ENCODE measurements at regions not wholly inside any gene's neighbourhood (a gene's known extent, or its start where the extent isn't known, plus 50 kb on each side); places are given as distances from the start of the nearest gene placed in this dataset.
"Not testable (repeated sequence)": the region's sequence is repeated elsewhere in the genome, so short reads cannot be mapped to it uniquely, and the experiment has no call there.

DNA sequence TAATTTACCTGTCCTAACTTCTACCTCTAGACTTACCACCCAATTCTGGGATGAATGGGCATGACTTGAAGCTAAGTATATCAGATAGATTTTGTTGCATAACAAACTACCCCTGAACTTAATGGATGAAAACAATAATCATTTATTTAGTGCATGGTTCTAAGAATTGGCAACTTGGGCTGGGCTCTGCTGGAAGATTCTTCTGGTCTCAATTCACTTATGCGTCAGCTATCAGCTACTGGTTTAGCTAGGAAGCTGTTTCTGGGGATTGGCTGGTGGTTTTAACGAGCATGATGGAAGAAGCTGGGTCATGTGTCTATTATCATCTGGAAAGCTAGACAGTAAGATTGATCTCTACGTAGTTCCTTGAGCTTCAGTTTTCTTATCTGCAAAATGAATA lies 77.3 kb upstream of the LMCD1 start:
- Histone ChIP-seq H3K4me1 (no peaks in the 10 kb centered on the region), H3K36me3 (no peaks in the 10 kb centered on the region), H3K9me3 (peaks cover 8 to 14% of the 10 kb centered on the region in 2 donors), H3K27ac (no peak overlapping the region), H3K27me3 (no peaks in the 10 kb centered on the region), H3K4me3 (no peak overlapping the region)
- intact Hi-C loops (cut with DNase I; ENCODE audit: low total_unique reads), result no loop called here
- TF ChIP-seq POLR2AphosphoS5 (IDR thresholded peaks at IDR 0.05) (no peak), POLR2A (IDR thresholded peaks at IDR 0.05) (no peak)
- TF ChIP-seq, protein P1, sequence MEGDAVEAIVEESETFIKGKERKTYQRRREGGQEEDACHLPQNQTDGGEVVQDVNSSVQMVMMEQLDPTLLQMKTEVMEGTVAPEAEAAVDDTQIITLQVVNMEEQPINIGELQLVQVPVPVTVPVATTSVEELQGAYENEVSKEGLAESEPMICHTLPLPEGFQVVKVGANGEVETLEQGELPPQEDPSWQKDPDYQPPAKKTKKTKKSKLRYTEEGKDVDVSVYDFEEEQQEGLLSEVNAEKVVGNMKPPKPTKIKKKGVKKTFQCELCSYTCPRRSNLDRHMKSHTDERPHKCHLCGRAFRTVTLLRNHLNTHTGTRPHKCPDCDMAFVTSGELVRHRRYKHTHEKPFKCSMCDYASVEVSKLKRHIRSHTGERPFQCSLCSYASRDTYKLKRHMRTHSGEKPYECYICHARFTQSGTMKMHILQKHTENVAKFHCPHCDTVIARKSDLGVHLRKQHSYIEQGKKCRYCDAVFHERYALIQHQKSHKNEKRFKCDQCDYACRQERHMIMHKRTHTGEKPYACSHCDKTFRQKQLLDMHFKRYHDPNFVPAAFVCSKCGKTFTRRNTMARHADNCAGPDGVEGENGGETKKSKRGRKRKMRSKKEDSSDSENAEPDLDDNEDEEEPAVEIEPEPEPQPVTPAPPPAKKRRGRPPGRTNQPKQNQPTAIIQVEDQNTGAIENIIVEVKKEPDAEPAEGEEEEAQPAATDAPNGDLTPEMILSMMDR (IDR thresholded peaks at IDR 0.05), result no peak
- no peak for DNase-seq (ENCODE audit: low spot score in 2 of 2)

DNA sequence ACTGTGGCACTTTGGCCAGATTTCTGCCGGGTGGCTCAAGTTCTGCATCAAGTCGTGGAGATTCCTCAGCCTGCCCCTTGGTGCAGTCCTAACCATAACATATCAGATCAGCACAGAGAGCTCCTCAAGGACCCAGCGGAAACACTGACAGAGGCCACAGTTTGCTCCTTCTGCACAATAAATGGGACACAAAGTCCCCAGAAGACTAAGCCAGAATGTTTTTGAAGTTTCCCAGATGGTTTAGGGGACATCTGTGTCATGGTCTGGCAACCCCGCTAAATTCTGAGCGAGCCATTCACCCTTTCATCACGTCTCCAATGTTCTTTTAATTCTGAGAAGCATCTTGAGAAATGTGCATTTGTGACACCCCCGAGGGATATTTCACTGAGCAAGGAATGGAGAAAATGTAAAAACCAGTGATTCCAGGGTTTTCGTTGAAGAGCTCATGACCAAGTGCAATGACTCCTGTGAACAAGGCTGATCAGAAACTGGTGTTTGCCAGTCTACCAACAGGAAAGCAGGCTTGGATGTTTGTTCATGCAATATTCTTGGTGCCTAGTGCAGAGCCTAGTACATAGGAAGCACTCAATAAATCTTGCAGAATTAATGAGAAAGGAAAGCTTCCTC lies 64.8 kb upstream of the LMCD1 start:
- no peaks in the 10 kb centered on the region for H3K27me3 ChIP-seq
- no peak overlapping the region for H3K27ac ChIP-seq
- no peaks in the 10 kb centered on the region for H3K4me1 ChIP-seq
- no peak overlapping the region for H3K4me3 ChIP-seq
- no peak for DNase-seq (ENCODE audit: low spot score in 2 of 2)
- no peaks in the 10 kb centered on the region for H3K36me3 ChIP-seq
- H3K9me3 ChIP-seq, result no peaks in the 10 kb centered on the region
- intact Hi-C loops (cut with DNase I; ENCODE audit: low total_unique reads), result no loop called here
- peak in 1 of 3 donors; percentile 26 for TF ChIP-seq POLR2AphosphoS5 (IDR thresholded peaks at IDR 0.05)
- no peak for TF ChIP-seq POLR2A (IDR thresholded peaks at IDR 0.05)

DNA sequence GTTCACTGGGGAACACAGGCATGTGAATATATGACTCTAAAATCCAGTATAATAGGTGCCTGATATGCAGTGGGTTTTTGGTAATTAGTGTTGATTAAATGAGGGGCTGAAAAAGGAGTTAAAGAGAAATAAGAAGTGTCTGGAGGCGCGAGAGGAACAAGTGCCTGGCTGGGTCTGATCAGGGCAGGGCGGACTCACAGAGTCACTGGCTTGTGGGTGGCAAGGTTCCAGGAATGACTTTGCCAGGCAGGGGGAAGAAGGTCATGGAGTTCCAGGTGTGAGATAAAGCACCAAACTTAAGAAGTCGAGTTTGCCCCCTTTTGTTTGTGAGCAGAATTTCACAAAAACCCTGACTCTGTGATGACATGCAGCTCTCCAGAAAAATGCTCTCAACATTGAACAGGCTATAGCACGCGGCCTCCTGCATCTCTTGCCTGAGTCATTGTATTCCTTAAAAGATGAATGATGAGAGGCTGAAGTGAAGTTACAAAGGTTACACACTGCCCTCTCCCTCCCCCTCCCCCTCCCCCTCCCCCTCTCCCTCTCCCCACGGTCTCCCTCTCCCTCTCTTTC lies 63.0 kb upstream of the LMCD1 start:
- Histone ChIP-seq H3K4me1 (no peaks in the 10 kb centered on the region), H3K4me3 (no peak overlapping the region), H3K27ac (no peak overlapping the region), H3K36me3 (no peaks in the 10 kb centered on the region), H3K9me3 (no peaks in the 10 kb centered on the region), H3K27me3 (no peaks in the 10 kb centered on the region)
- no peak for DNase-seq (ENCODE audit: low spot score in 2 of 2)
- intact Hi-C loops (cut with DNase I; ENCODE audit: low total_unique reads), result no loop called here
- TF ChIP-seq POLR2A (IDR thresholded peaks at IDR 0.05) (no peak), POLR2AphosphoS5 (IDR thresholded peaks at IDR 0.05) (no peak)
- TF ChIP-seq, protein P1 (IDR thresholded peaks at IDR 0.05), result no peak

DNA sequence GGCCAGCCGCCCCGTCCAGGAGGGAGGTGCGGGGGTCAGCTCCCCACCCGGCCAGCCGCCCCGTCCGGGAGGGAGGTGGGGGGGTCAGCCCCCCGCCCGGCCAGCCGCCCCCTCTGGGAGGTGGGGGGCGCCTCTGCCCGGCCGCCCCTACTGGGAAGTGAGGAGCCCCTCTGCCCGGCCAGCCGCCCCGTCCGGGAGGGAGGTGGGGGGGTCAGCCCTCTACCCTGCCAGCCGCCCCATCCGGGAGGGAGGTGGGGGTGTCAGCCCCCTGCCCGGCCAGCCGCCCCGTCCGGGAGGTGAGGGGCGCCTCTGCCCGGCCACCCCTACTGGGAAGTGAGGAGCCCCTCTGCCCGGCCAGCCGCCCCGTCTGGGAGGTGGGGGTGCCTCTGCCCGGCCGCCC lies 61.5 kb upstream of the LMCD1 start:
- not testable (repeated sequence) for H3K36me3 ChIP-seq; H3K4me1 ChIP-seq; H3K27me3 ChIP-seq; H3K9me3 ChIP-seq; H3K27ac ChIP-seq; H3K4me3 ChIP-seq; DNase-seq (ENCODE audit: low spot score in 2 of 2)
- intact Hi-C loops (cut with DNase I; ENCODE audit: low total_unique reads), result loop anchor here (5.0 kb wide), 1 partner anchor 182 kb away; no protein-coding TSS in a partner anchor

DNA sequence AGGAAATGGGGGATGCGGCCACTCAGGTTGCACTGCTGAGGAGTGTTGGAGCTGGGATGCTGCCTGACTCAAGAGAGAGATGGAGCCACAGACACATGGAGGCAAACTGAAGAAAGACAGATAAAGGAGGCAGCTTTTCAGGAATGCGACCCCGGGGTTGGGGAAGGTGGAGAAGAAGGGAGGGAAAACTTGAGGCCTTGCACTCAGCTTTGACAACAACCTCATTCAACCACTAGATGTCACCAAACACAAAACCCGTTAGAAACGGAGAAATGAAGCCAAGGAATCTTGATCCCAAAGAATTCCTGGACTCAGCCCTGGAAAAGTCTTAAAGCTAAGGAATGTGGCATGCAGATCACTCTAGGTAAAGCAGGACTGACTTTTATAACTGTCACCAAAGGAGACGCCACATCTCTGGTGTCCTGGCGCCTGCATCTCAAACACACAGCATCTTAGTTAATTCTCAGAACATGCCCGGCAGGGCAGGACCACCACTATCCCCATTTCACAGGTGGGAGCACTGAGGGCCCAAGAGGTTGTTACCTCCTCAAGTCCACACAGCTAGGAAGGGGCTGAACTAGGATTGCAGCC lies 59.6 kb upstream of the LMCD1 start:
- H3K4me3 ChIP-seq, result no peak overlapping the region
- TF ChIP-seq POLR2A (IDR thresholded peaks at IDR 0.05), result no peak
- peak in 1 of 3 donors; percentile 25 for TF ChIP-seq POLR2AphosphoS5 (IDR thresholded peaks at IDR 0.05)
- TF ChIP-seq, protein P1 (IDR thresholded peaks at IDR 0.05), result peak; percentile 43 to 86 (median 80)
- H3K36me3 ChIP-seq, result no peaks in the 10 kb centered on the region
- peaks cover 2 to 4% of the 10 kb centered on the region in 2 donors for H3K4me1 ChIP-seq
- no peaks in the 10 kb centered on the region for H3K9me3 ChIP-seq
- H3K27me3 ChIP-seq, result no peaks in the 10 kb centered on the region
- DNase-seq (ENCODE audit: low spot score in 2 of 2), result no peak
- intact Hi-C loops (cut with DNase I; ENCODE audit: low total_unique reads), result loop anchor here (5.0 kb wide), 1 partner anchor 180 kb away; no protein-coding TSS in a partner anchor
- H3K27ac ChIP-seq, result no peak overlapping the region

DNA sequence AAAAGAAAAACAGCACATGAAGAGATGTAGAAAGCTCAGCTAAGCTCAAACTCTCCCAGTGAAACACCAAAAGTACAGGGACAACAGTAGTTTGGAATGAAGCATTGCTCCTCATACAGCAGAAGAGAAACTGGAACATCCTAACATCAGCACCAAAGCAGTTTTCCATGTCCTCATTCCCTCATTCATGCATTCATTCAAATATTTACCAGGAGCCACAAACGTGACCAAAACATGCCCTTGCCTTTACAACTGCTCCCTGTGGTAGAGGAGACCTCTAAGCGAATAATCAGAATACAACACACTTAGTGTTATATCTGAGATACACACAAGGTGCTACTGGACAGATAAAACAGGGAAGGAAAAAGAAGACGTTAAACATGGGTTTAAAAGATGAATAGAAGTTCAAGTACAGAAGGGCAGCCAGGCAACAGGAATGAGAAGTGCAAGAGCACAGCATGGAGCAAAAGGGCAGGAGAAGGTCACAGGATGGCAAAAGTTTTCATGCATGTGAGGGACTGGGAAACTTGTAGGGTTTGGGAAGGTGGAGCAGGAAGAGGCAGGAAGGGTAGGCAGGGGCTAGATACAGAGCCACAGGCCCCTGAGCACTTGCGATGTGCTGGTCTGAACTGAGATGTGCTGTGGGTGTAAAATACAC lies 58.5 kb upstream of the LMCD1 start:
- intact Hi-C loops (cut with DNase I; ENCODE audit: low total_unique reads), result loop anchor here (5.0 kb wide), 1 partner anchor 179 kb away; no protein-coding TSS in a partner anchor
- Histone ChIP-seq H3K27ac (peak overlapping the region; percentile 87 to 93), H3K27me3 (no peaks in the 10 kb centered on the region), H3K36me3 (no peaks in the 10 kb centered on the region), H3K4me1 (peaks cover 2 to 4% of the 10 kb centered on the region in 2 donors), H3K9me3 (no peaks in the 10 kb centered on the region), H3K4me3 (no peak overlapping the region)
- DNase-seq (ENCODE audit: low spot score in 2 of 2), result no peak
- TF ChIP-seq POLR2A (IDR thresholded peaks at IDR 0.05) (no peak), POLR2AphosphoS5 (IDR thresholded peaks at IDR 0.05) (no peak)
- TF ChIP-seq, protein P1 (IDR thresholded peaks at IDR 0.05), result no peak
